ENCODE measurements at regions not wholly inside any gene's neighbourhood (a gene's known extent, or its start where the extent isn't known, plus 50 kb on each side); places are given as distances from the start of the nearest gene placed in this dataset.
"Not testable (repeated sequence)": the region's sequence is repeated elsewhere in the genome, so short reads cannot be mapped to it uniquely, and the experiment has no call there.

DNA sequence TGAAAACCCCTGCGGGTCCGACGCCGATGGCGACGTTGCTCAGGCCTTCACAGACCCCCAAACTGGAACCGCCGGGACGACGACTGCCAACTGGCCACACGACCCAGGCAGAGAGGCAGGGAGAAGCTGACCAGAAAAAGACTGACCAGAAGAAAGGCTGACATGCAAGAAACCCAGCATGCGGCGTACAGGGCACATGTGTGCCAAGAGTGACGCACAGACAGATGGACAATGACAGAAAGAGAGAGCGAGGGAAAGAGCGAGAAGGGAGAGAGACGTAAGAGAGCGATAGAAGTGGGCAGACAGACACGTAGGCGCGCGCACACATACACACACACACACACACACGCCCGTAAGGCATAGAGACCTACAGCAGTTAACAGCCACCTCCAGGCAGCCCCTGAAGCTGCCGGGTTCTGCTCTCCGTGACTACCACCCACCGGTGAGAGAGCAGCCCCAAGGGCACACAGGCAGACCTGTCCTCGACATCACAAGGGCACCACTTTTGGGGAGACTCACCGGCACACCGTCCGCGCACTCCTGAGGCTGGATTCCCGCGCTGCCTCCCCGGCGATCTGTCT, 67.2 kb upstream of the ZNF527 start:
- Histone ChIP-seq H3K9ac (ENCODE audit: low read length) (peak overlapping the region; percentile 2), H3K36me3 (ENCODE audit: control insufficient read depth, insufficient read depth, low read length) (no peaks in the 10 kb centered on the region; the same call in 1 of the 2 replicates), H3K27me3 (ENCODE audit: control insufficient read depth, insufficient read depth, low read length) (peaks cover 6% of the 10 kb centered on the region), H3K9me3 (ENCODE audit: control insufficient read depth, insufficient read depth, low read depth, low read length) (peaks cover 21% of the 10 kb centered on the region), H3K4me3 (ENCODE audit: low read depth, low read length) (peak overlapping the region; percentile 76), H3K27ac (ENCODE audit: low read depth, low read length) (no peak overlapping the region), H3K4me1 (ENCODE audit: control insufficient read depth, insufficient read depth, low read length) (0 out of 2 replicates have a peak, but pooled peaks cover 5% of the 10 kb centered on the region)

DNA sequence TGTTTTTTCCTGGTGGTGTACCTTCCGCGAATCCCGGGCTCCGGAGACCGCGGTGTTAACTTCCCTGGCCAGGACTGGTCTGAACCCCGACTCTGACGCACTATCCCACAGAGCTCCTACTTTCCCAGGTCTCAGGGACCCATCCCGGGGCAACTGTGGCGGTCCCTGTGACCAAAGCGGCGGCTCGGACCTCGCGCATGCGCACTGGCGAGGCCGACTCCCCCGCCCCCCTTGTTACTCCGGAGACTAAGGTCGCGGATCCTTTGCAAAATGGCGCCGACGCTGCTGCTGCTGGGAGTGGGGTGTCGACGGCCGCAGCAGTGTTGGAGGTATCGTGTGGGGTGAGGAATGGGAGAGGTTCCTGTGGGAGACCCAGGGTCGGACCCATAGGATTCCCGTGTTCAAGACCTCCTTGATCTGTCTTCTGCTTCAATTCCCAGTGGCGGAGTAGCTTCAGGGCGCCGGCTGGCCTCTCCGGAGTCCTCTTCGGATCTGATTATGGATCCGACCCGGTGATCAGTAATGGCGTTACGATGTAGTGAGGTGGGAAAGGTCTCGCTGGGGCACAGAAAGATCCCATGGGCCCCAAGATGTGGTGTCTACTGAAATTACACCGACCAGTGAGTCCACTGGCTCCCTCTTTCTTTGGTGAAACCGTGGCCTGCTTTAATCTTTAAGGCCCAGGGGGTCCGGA, 66.6 kb upstream of the ZNF527 start:
- H3K9ac ChIP-seq (ENCODE audit: low read length): peak overlapping the region; percentile 2
- H3K27me3 ChIP-seq (ENCODE audit: control insufficient read depth, insufficient read depth, low read length): peaks cover 6% of the 10 kb centered on the region
- H3K9me3 ChIP-seq (ENCODE audit: control insufficient read depth, insufficient read depth, low read depth, low read length): peaks cover 24% of the 10 kb centered on the region
- no peaks in the 10 kb centered on the region; the same call in 1 of the 2 replicates for H3K36me3 ChIP-seq (ENCODE audit: control insufficient read depth, insufficient read depth, low read length)
- 0 out of 2 replicates have a peak, but pooled peaks cover 5% of the 10 kb centered on the region for H3K4me1 ChIP-seq (ENCODE audit: control insufficient read depth, insufficient read depth, low read length)
- peak overlapping the region; percentile 76 for H3K4me3 ChIP-seq (ENCODE audit: low read depth, low read length)
- no peak overlapping the region for H3K27ac ChIP-seq (ENCODE audit: low read depth, low read length)

DNA sequence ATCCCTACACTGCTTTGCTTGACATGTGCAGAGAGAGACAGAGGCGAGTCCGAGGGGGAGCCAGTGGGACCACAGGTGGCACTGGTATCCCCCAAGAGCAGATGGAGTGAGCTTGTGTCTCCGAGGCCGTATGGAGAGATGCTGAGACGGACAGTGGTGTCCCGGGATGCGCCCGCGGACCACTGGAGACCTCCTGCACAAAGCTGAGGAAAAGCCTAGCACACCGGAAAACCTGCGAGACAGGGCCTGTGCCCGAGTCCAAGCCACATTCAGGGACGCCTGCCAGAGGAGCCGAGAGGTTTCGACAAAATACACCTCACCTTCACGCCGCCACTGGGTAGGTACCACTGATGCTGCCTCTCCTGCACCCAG, 66.0 kb upstream of the ZNF527 start:
- peaks cover 24% of the 10 kb centered on the region for H3K9me3 ChIP-seq (ENCODE audit: control insufficient read depth, insufficient read depth, low read depth, low read length)
- H3K4me1 ChIP-seq (ENCODE audit: control insufficient read depth, insufficient read depth, low read length): 0 out of 2 replicates have a peak, but pooled peaks cover 5% of the 10 kb centered on the region
- H3K27ac ChIP-seq (ENCODE audit: low read depth, low read length): no peak overlapping the region
- no peaks in the 10 kb centered on the region; the same call in 1 of the 2 replicates for H3K36me3 ChIP-seq (ENCODE audit: control insufficient read depth, insufficient read depth, low read length)
- H3K4me3 ChIP-seq (ENCODE audit: low read depth, low read length): peak overlapping the region; percentile 76
- H3K27me3 ChIP-seq (ENCODE audit: control insufficient read depth, insufficient read depth, low read length): peaks cover 6% of the 10 kb centered on the region
- H3K9ac ChIP-seq (ENCODE audit: low read length): no peak overlapping the region

DNA sequence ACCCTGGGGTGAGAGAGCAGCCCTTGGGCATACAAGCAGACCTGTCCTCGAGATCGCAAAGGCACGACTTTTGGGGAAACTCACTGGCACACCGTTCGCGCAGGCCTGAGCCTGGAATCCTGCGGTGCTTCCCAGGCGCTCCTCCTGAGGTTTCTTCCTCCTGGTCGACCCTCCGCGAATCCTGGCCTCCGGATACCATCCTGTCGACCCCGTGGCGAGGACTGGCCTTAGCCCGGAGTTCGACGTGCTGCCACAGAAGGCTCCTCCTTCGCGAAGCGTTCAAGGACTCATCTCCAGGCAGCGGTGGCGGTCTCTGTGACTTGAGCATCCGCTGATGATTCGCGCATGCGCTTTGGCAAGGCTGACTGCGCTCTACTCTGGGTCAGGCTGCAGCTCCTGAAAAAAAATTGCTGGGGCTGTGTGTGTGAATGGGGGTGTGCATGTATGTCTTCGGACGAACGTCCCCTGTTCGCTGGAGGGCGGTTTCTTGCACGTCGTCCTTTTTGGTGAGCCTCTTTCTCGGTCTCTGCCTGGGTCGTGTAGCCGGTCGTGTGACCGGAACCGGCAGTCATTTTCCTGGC, 64.4 kb upstream of the ZNF527 start:
- Histone ChIP-seq H3K9ac (ENCODE audit: low read length) (no peak overlapping the region), H3K27ac (ENCODE audit: low read depth, low read length) (no peak overlapping the region), H3K4me3 (ENCODE audit: low read depth, low read length) (no peak overlapping the region), H3K36me3 (ENCODE audit: control insufficient read depth, insufficient read depth, low read length) (no peaks in the 10 kb centered on the region; the same call in 1 of the 2 replicates), H3K4me1 (ENCODE audit: control insufficient read depth, insufficient read depth, low read length) (0 out of 2 replicates have a peak, but pooled peaks cover 5% of the 10 kb centered on the region), H3K9me3 (ENCODE audit: control insufficient read depth, insufficient read depth, low read depth, low read length) (peaks cover 24% of the 10 kb centered on the region), H3K27me3 (ENCODE audit: control insufficient read depth, insufficient read depth, low read length) (peaks cover 6% of the 10 kb centered on the region)

DNA sequence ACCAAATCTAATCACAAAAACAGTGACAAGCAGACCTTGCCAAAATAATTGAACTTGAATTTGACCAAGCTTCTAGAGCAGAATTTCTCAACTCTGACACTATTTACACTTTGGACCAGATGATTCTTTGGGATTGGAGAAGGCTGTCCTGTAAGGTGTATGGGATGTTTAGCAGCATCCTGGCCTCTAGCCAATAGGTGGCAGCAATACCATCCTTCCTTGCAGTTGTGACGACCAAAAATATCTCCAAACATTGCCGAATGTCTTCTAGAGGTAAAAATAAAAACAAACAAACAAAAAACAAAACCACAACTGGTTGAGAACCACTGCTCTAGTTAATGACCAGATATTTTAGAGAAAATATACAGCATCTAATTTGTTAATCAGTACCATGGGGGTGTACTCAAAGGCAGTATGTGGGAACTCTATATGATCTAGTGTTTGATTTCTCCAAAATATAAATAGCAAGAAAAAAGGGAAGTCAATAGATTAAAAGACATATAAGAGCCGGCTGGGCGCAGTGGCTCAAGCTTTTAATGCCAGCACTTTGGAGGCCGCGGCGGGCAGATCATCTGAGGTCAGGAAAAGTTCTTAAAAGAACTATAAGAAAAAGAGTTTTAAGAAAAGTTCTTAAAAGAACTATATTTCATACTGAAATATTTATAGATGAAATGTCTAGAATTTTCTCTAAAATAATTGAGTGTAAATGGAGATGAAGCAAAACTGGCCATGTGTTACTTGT, 60.9 kb upstream of the ZNF527 start:
- no peaks in the 10 kb centered on the region; the same call in 1 of the 2 replicates for H3K36me3 ChIP-seq (ENCODE audit: control insufficient read depth, insufficient read depth, low read length)
- no peak overlapping the region for H3K27ac ChIP-seq (ENCODE audit: low read depth, low read length)
- peaks cover 19% of the 10 kb centered on the region for H3K9me3 ChIP-seq (ENCODE audit: control insufficient read depth, insufficient read depth, low read depth, low read length)

DNA sequence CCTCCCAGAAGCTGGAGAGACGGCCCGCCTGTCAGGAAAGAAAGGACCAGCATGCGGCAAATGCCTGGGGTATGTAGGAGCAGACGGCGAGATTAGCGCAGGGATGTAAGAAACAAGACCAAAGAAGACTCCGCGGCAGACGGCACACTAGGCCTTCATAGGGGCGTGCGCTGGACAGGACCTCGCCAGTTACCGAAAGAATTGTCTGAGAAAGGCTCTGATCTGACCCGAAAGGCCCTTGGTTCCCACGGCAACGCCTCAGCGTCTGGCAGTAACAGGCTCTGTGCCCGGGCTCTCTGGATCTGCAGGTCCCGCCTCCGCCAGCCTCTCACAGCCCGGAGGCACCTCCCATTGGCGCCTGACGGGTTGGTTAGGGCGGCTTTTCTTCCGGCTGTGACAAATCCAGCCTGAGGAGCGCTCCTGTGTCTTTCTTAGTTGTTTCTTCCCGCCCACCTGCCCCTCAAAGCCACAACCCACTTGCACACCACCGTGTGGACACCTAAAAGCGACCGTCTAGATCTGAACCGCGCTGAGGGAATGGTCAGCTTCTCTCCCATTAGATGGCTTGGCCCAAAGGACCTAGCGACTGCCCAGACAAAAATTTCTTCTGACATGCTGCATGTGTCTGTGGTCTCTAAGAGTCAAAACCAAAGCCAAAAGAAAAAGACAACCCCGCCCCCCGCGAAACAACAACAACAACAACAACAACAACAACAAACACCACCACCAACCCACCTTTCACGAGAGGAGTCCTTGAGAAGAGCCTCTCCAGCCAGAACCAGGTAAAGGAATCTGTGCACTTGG, 58.2 kb upstream of the ZNF527 start:
- H3K27ac ChIP-seq (ENCODE audit: low read depth, low read length); H3K9me3 ChIP-seq (ENCODE audit: control insufficient read depth, insufficient read depth, low read depth, low read length); H3K9ac ChIP-seq (ENCODE audit: low read length); H3K4me1 ChIP-seq (ENCODE audit: control insufficient read depth, insufficient read depth, low read length); H3K36me3 ChIP-seq (ENCODE audit: control insufficient read depth, insufficient read depth, low read length); H3K27me3 ChIP-seq (ENCODE audit: control insufficient read depth, insufficient read depth, low read length): not testable (repeated sequence)
- H3K4me3 ChIP-seq (ENCODE audit: low read depth, low read length): peak overlapping the region; percentile 61

More for the DNA sequence above, 60.9 kb upstream of the ZNF527 start:
- Histone ChIP-seq H3K4me3 (ENCODE audit: low read depth, low read length) (no peak overlapping the region), H3K9ac (ENCODE audit: low read length) (no peak overlapping the region), H3K4me1 (ENCODE audit: control insufficient read depth, insufficient read depth, low read length) (peaks cover 2% of the 10 kb centered on the region; the same call in 1 of the 2 replicates), H3K27me3 (ENCODE audit: control insufficient read depth, insufficient read depth, low read length) (no peaks in the 10 kb centered on the region)

DNA sequence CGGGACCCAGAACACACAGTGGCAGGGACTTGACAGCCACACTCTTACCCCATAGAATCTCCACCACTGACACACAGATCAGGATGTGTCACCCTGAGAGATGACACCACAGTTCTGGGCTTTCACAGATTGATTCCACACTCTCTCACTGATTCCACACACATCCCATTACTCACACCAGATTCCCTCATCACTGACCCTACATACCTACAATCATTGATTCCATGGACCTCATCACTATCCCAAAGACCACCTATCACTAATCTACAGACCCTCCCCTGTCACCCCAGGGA, 57.6 kb upstream of the ZNF527 start:
- H3K4me3 ChIP-seq (ENCODE audit: low read depth, low read length): peak overlapping the region; percentile 51

DNA sequence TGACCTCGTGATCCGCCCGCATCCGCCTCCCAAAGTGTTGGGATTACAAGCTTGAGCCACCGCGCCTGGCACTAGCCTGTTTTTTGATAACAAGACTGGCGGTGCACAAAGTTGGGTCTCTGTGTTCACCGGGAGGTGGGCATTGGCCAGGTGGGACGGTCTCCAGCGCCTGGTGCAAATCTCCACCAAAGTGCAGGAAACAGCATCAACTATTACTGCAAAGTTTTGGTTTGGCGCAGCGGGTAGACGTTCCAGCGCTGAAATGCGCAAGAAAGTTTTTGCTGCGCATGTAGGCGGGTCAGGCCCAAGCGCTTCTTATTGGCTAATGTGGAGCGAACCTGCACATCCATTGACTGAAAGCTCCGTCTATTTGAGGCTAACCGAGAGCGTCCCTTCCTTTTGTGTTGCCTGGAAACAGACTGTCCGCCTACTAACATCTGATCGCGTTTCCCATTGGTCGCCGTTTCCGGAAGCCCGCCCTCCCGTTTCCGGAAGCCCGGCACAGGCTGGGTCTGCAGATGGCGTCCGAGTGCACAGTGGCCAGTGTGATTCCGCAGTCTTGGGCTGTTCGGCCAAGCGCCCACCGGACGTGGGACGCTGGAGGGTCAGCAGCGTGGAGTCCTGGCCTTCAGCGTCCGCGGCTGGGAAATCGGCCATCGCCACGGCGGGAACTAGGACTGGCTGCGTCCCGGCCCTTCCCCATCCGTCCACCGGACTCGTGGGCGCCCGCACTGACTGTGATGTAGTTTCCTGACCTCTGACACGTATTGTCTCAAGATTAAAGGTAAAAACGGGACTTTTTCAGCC, 53.3 kb upstream of the ZNF527 start:
- Histone ChIP-seq H3K4me3 (ENCODE audit: low read depth, low read length) (peak overlapping the region; percentile 96), H3K36me3 (ENCODE audit: control insufficient read depth, insufficient read depth, low read length) (peaks cover 3% of the 10 kb centered on the region), H3K4me1 (ENCODE audit: control insufficient read depth, insufficient read depth, low read length) (peaks cover 38% of the 10 kb centered on the region), H3K27me3 (ENCODE audit: control insufficient read depth, insufficient read depth, low read length) (no peaks in the 10 kb centered on the region), H3K9me3 (ENCODE audit: control insufficient read depth, insufficient read depth, low read depth, low read length) (no peaks in the 10 kb centered on the region), H3K27ac (ENCODE audit: low read depth, low read length) (peak overlapping the region; percentile 64; the same call in 1 of the 2 replicates), H3K9ac (ENCODE audit: low read length) (peak overlapping the region; percentile 95)

More for the DNA sequence above, 57.6 kb upstream of the ZNF527 start:
- no peaks in the 10 kb centered on the region for H3K36me3 ChIP-seq (ENCODE audit: control insufficient read depth, insufficient read depth, low read length)
- H3K4me1 ChIP-seq (ENCODE audit: control insufficient read depth, insufficient read depth, low read length): peaks cover 10% of the 10 kb centered on the region; the same call in 1 of the 2 replicates
- no peaks in the 10 kb centered on the region for H3K27me3 ChIP-seq (ENCODE audit: control insufficient read depth, insufficient read depth, low read length)
- H3K9ac ChIP-seq (ENCODE audit: low read length): no peak overlapping the region
- H3K9me3 ChIP-seq (ENCODE audit: control insufficient read depth, insufficient read depth, low read depth, low read length): 0 out of 2 replicates have a peak, but pooled peaks cover 3% of the 10 kb centered on the region
- H3K27ac ChIP-seq (ENCODE audit: low read depth, low read length): no peak overlapping the region

DNA sequence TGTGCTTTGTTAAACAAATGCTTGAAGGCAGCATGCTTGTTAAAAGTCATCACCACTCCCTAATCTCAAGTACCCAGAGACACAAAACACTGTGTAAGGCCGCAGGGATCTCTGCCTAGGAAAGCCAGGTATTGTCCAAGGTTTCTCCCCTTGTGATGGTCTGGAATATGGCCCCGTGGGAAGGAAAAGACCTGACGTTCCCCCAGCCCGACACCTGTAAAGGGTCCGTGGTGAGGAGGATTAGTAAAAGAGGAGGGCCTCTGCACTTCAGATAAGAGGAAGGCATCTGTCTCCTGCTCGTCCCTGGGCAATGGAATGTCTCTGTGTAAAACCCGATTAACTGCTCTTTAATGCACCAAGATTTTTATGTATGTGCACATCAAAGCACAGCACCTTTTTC, 49.9 kb upstream of the ZNF527 start:
- Histone ChIP-seq H3K4me1 (ENCODE audit: control insufficient read depth, insufficient read depth, low read length) (peaks cover 31% of the 10 kb centered on the region), H3K27ac (ENCODE audit: low read depth, low read length) (peak overlapping the region; percentile 89), H3K9ac (ENCODE audit: low read length) (peak overlapping the region; percentile 79), H3K4me3 (ENCODE audit: low read depth, low read length) (peak overlapping the region; percentile 46), H3K36me3 (ENCODE audit: control insufficient read depth, insufficient read depth, low read length) (peaks cover 29% of the 10 kb centered on the region)
- H3K27me3 ChIP-seq (ENCODE audit: control insufficient read depth, insufficient read depth, low read length); H3K9me3 ChIP-seq (ENCODE audit: control insufficient read depth, insufficient read depth, low read depth, low read length): not testable (repeated sequence)

Data from HUES6 (cell line).